Activated gamma-delta T cell (primary cell): ENCODE measurements at regions not wholly inside any gene's neighbourhood (a gene's known extent, or its start where the extent isn't known, plus 50 kb on each side); places are given as distances from the start of the nearest gene placed in this dataset.
"Not testable (repeated sequence)": the region's sequence is repeated elsewhere in the genome, so short reads cannot be mapped to it uniquely, and the experiment has no call there.

Experiments used
- DNase-seq: peaks from one replicate; lab custom pipeline; 2025; lab: John Stamatoyannopoulos, UW

GRCh38 chr2:187684174-187684573 is 129.9 kb upstream of the TFPI start:
- DNase-seq, result no peak

GRCh38 chr2:187686416-187687024 is 132.3 kb upstream of the TFPI start:
- no peak for DNase-seq

- DNase-seq, result no peak
Measured at GRCh38 chr2:187687585-187687984, 133.3 kb upstream of the TFPI start.

- DNase-seq, result no peak
Measured at GRCh38 chr2:187689372-187689771, 135.1 kb upstream of the TFPI start.

- DNase-seq, result no peak
Measured at GRCh38 chr2:187693923-187694322, 139.7 kb upstream of the TFPI start.

- DNase-seq, result not testable (repeated sequence)
Measured at GRCh38 chr2:187696644-187697043, 142.4 kb upstream of the TFPI start.

- DNase-seq, result no peak
Measured at GRCh38 chr2:187698374-187699110, 144.3 kb upstream of the TFPI start.

- no peak for DNase-seq
Measured at GRCh38 chr2:187702157-187702556, 147.9 kb upstream of the TFPI start.

- no peak for DNase-seq
Measured at GRCh38 chr2:187708272-187708671, 154.0 kb upstream of the TFPI start.

- no peak for DNase-seq
Measured at GRCh38 chr2:187709065-187709464, 154.8 kb upstream of the TFPI start.

- DNase-seq, result no peak
Measured at GRCh38 chr2:187710791-187711521, 156.7 kb upstream of the TFPI start.

- no peak for DNase-seq
Measured at GRCh38 chr2:187715590-187715989, 161.4 kb upstream of the TFPI start.

- no peak for DNase-seq
Measured at GRCh38 chr2:187716301-187716700, 162.1 kb upstream of the TFPI start.

- no peak for DNase-seq
Measured at GRCh38 chr2:187718092-187718491, 163.9 kb upstream of the TFPI start.

GRCh38 chr2:187719510-187719909 is 165.3 kb upstream of the TFPI start:
- no peak for DNase-seq

GRCh38 chr2:187748958-187749357 is 194.7 kb upstream of the TFPI start:
- no peak for DNase-seq

- DNase-seq, result no peak
Measured at GRCh38 chr2:187749804-187750431, 195.7 kb upstream of the TFPI start.

GRCh38 chr2:187768995-187769394 is 214.8 kb upstream of the TFPI start:
- DNase-seq, result no peak

GRCh38 chr2:187769437-187769836 is 215.2 kb upstream of the TFPI start:
- DNase-seq, result no peak

- no peak for DNase-seq
Measured at GRCh38 chr2:187774551-187775071, 220.4 kb upstream of the TFPI start.

GRCh38 chr2:187775196-187775595 is 221.0 kb upstream of the TFPI start:
- no peak for DNase-seq

- no peak for DNase-seq
Measured at GRCh38 chr2:187775651-187776050, 221.4 kb upstream of the TFPI start.
